ENCODE measurements at regions not wholly inside any gene's neighbourhood (a gene's known extent, or its start where the extent isn't known, plus 50 kb on each side); places are given as distances from the start of the nearest gene placed in this dataset.
"Not testable (repeated sequence)": the region's sequence is repeated elsewhere in the genome, so short reads cannot be mapped to it uniquely, and the experiment has no call there.

DNA sequence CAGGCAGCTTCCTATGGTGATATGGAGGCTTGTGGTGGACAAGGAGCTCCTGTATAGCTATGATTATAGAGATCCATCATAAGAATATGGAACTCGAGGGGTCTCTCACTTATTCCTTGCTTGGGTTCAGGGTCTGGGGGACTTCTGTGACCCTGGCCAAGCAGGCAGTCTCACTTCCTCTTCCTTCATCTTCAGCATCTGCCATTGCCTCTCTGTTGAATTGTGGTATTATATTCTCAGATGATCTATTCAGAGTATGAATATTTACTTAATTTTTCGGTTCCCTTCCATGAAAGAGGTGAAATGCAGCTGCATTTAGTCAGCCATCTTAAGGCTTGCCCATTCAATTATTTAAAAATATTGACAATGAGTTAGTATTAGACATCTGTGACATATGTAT, 292.9 kb downstream of the SPIN4 start:
- no peak overlapping the region for H3K4me3 ChIP-seq (ENCODE audit: low read length in 2 of 2)

DNA sequence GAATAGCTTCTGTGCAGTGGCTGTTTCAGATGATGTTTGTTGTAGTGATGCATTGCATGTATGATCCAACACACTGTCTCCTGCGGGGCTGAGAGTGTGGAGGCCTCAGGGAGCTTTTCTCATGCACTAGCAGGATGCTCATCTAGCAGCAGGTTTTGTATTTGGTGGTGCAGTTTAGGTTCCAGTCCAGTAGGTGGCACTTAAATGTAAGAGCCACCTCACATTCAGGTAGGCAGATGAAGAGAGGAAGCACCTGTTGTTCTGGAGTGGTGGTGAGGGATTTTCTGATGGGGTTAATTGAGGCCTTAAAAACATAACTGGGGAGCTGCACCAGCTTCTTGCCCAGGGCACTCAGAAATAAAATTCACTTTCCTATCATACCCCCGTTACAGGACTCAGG, 300.9 kb downstream of the SPIN4 start:
- no peaks in the 10 kb centered on the region for H3K27me3 ChIP-seq (ENCODE audit: control insufficient read depth in 2 of 2, insufficient read depth in 1 of 2, low read length in 1 of 2)
- 54% methylated on average over 2 of the region's 2 CpGs for WGBS
- H3K36me3 ChIP-seq (ENCODE audit: control insufficient read depth in 2 of 2, insufficient read depth in 2 of 2, low read length in 1 of 2), result no peaks in the 10 kb centered on the region
- H3K4me1 ChIP-seq (ENCODE audit: control insufficient read depth in 2 of 2, insufficient read depth in 2 of 2, low read length in 2 of 2), result no peaks in the 10 kb centered on the region
- no peak for DNase-seq (ENCODE audit: low read depth in 6 of 9, low spot score in 9 of 9)
- no peak overlapping the region for H3K27ac ChIP-seq (ENCODE audit: low read depth in 1 of 2, low read length in 1 of 2)
- H3K9me3 ChIP-seq (ENCODE audit: control insufficient read depth in 2 of 2, insufficient read depth in 1 of 2, low read length in 1 of 2), result peaks cover 0 to 3% of the 10 kb centered on the region in 2 donors
- H3K4me3 ChIP-seq (ENCODE audit: low read length in 2 of 2), result no peak overlapping the region

More for the DNA sequence above, 292.9 kb downstream of the SPIN4 start:
- H3K27me3 ChIP-seq (ENCODE audit: control insufficient read depth in 2 of 2, insufficient read depth in 1 of 2, low read length in 1 of 2), result no peaks in the 10 kb centered on the region
- H3K36me3 ChIP-seq (ENCODE audit: control insufficient read depth in 2 of 2, insufficient read depth in 2 of 2, low read length in 1 of 2), result no peaks in the 10 kb centered on the region
- peaks cover 1 to 7% of the 10 kb centered on the region in 2 donors for H3K9me3 ChIP-seq (ENCODE audit: control insufficient read depth in 2 of 2, insufficient read depth in 1 of 2, low read length in 1 of 2)
- no peak for DNase-seq (ENCODE audit: low read depth in 6 of 9, low spot score in 9 of 9)
- 40% methylated on average over 2 of the region's 2 CpGs for WGBS
- H3K4me1 ChIP-seq (ENCODE audit: control insufficient read depth in 2 of 2, insufficient read depth in 2 of 2, low read length in 2 of 2), result no peaks in the 10 kb centered on the region
- no peak overlapping the region for H3K27ac ChIP-seq (ENCODE audit: low read depth in 1 of 2, low read length in 1 of 2)

DNA sequence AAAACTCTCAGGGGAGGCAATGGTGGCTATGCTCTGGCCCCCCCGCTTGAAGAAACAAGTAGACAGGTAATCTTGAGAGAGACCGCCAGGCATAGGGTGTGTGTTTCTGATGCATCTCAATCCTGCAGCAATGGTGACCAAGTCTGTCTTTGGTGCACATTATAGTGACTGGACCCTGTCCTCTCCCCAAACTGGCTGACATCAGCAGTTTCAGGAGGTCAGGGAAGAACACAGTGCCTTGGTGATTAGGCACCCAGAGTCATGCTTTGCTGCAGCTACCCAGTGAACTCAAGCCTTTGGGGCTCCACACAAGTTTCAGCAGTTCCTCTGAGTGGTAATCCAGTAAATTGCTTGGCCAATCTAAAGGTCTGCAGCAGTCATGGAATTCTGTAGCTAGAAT, 318.3 kb downstream of the SPIN4 start:
- no peak overlapping the region for H3K27ac ChIP-seq (ENCODE audit: low read depth in 1 of 2, low read length in 1 of 2)
- H3K9me3 ChIP-seq (ENCODE audit: control insufficient read depth in 2 of 2, insufficient read depth in 1 of 2, low read length in 1 of 2), result peaks cover 0 to 14% of the 10 kb centered on the region in 2 donors
- 85% methylated on average over 2 of the region's 2 CpGs for WGBS
- no peaks in the 10 kb centered on the region for H3K27me3 ChIP-seq (ENCODE audit: control insufficient read depth in 2 of 2, insufficient read depth in 1 of 2, low read length in 1 of 2)
- H3K36me3 ChIP-seq (ENCODE audit: control insufficient read depth in 2 of 2, insufficient read depth in 2 of 2, low read length in 1 of 2), result no peaks in the 10 kb centered on the region
- no peaks in the 10 kb centered on the region for H3K4me1 ChIP-seq (ENCODE audit: control insufficient read depth in 2 of 2, insufficient read depth in 2 of 2, low read length in 2 of 2)
- no peak overlapping the region for H3K4me3 ChIP-seq (ENCODE audit: low read length in 2 of 2)
- DNase-seq (ENCODE audit: low read depth in 6 of 9, low spot score in 9 of 9), result no peak

DNA sequence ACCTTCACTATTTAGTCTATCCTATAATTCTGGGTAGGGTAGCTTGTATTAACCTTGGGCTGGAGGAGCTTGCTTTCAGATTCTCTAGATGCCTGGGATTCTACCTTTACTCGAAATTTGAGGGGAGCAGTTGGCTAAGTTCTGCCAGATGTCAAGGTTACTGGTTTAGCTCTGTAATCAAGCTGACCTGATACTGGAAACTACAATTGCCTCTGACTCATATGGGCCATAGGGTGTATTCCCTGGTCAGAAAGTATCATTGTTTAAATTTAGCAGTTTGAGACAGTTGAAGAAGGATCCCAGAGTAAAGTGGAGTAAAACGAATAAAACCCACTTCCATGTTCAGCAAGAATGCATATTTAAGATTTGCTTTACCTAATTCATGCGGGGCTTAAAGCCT, 337.6 kb downstream of the SPIN4 start:
- no peak for DNase-seq (ENCODE audit: low read depth in 6 of 9, low spot score in 9 of 9)
- Histone ChIP-seq H3K27me3 (ENCODE audit: control insufficient read depth in 2 of 2, insufficient read depth in 1 of 2, low read length in 1 of 2) (no peaks in the 10 kb centered on the region), H3K4me1 (ENCODE audit: control insufficient read depth in 2 of 2, insufficient read depth in 2 of 2, low read length in 2 of 2) (no peaks in the 10 kb centered on the region), H3K36me3 (ENCODE audit: control insufficient read depth in 2 of 2, insufficient read depth in 2 of 2, low read length in 1 of 2) (no peaks in the 10 kb centered on the region), H3K27ac (ENCODE audit: low read depth in 1 of 2, low read length in 1 of 2) (no peak overlapping the region), H3K9me3 (ENCODE audit: control insufficient read depth in 2 of 2, insufficient read depth in 1 of 2, low read length in 1 of 2) (peaks cover 0 to 5% of the 10 kb centered on the region in 2 donors), H3K4me3 (ENCODE audit: low read length in 2 of 2) (no peak overlapping the region)
- WGBS, result 72% methylated on average over 3 of the region's 3 CpGs

DNA sequence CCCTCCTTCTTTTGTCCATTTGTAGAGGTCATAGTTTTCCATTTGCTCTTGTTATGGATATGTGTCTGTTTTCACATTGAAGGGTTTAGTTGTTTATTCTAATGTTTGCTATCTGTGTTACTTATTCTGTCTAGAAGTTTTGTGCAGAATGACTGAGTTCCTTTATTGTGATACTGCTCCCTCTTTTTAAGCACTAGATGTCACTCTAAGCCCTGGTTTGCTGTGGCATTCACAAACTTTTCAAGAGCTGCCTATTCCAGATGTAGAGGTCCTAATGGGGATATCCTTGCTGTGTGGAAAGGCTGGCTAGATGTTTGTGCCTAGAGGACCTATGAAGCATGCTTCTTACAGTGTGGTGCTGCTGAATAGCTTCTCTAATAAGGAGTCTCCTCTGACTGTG, 338.6 kb downstream of the SPIN4 start:
- Histone ChIP-seq H3K4me3 (ENCODE audit: low read length in 2 of 2) (no peak overlapping the region), H3K9me3 (ENCODE audit: control insufficient read depth in 2 of 2, insufficient read depth in 1 of 2, low read length in 1 of 2) (peaks cover 0 to 5% of the 10 kb centered on the region in 2 donors), H3K27me3 (ENCODE audit: control insufficient read depth in 2 of 2, insufficient read depth in 1 of 2, low read length in 1 of 2) (no peaks in the 10 kb centered on the region), H3K27ac (ENCODE audit: low read depth in 1 of 2, low read length in 1 of 2) (no peak overlapping the region), H3K4me1 (ENCODE audit: control insufficient read depth in 2 of 2, insufficient read depth in 2 of 2, low read length in 2 of 2) (no peaks in the 10 kb centered on the region), H3K36me3 (ENCODE audit: control insufficient read depth in 2 of 2, insufficient read depth in 2 of 2, low read length in 1 of 2) (no peaks in the 10 kb centered on the region)
- DNase-seq (ENCODE audit: low read depth in 6 of 9, low spot score in 9 of 9), result no peak

DNA sequence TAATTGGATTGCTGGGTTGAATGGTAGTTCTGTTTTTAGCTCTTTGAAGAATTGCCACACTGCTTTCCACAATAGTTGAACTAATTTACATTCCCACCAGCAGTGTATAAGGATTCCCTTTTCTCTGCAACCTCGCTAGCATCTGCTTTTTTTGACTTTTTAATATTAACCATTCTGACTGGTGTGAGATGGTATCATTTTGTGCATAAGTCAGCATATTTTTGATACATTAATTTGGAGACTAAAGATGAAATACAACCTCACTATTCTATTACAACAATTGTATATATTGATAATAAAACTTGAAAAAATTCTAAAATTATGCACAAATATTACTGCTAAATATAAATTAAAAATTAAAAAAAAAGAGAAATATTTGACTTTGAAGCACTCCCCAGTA, 350.9 kb downstream of the SPIN4 start:
- H3K36me3 ChIP-seq (ENCODE audit: control insufficient read depth in 2 of 2, insufficient read depth in 2 of 2, low read length in 1 of 2); H3K4me1 ChIP-seq (ENCODE audit: control insufficient read depth in 2 of 2, insufficient read depth in 2 of 2, low read length in 2 of 2); H3K27ac ChIP-seq (ENCODE audit: low read depth in 1 of 2, low read length in 1 of 2); DNase-seq (ENCODE audit: low read depth in 6 of 9, low spot score in 9 of 9); H3K27me3 ChIP-seq (ENCODE audit: control insufficient read depth in 2 of 2, insufficient read depth in 1 of 2, low read length in 1 of 2); H3K9me3 ChIP-seq (ENCODE audit: control insufficient read depth in 2 of 2, insufficient read depth in 1 of 2, low read length in 1 of 2); H3K4me3 ChIP-seq (ENCODE audit: low read length in 2 of 2): not testable (repeated sequence)
- WGBS, result 75% methylated on average over 1 of the region's 1 CpG
